SU-DHL-6 (cell line): ENCODE measurements at regions not wholly inside any gene's neighbourhood (a gene's known extent, or its start where the extent isn't known, plus 50 kb on each side); places are given as distances from the start of the nearest gene placed in this dataset.

Experiments
- EZH2phosphoT487 ChIP-seq: fragments of 200-600 bp; sonication (generic), shearing (Covaris generic); conservative IDR thresholded peaks from 2 replicates; pipeline ENCODE4 v1.6.1; 2018; ENCODE audit warnings: mild to moderate bottlenecking, antibody characterized with exemption, low read length, moderate library complexity, mixed read lengths
- TF ChIP-seq, protein P1 (sequence below): fragments of 200-600 bp; sonication (generic); IDR thresholded peaks from one replicate; pipeline ENCODE4 v1.5.1; 2017; ENCODE audit warnings: antibody characterized with exemption, mild to moderate bottlenecking, low read length, moderate library complexity; ENCODE audit not compliant: insufficient read depth, poor library complexity, severe bottlenecking

DNA sequence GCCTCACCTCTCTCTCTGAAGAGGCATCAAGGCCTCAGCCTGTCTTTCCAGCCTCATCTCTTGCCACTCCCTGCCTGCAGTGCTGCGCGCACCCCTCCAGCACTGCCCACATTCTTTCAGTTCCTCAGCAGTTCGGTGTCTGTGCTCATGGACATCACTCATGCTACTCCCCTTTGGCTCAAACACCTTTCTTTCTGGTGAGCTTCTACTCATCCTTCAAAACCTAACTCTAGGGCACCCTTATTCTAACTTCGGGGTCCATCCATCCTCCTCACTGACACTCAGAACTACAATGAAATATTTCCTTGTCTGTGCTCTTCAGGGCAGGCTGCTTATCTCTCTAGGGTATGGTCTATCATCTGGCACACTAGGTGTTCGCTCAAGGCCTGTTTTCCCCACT lies 169.9 kb upstream of the BMPER start:
- TF ChIP-seq, protein P1, sequence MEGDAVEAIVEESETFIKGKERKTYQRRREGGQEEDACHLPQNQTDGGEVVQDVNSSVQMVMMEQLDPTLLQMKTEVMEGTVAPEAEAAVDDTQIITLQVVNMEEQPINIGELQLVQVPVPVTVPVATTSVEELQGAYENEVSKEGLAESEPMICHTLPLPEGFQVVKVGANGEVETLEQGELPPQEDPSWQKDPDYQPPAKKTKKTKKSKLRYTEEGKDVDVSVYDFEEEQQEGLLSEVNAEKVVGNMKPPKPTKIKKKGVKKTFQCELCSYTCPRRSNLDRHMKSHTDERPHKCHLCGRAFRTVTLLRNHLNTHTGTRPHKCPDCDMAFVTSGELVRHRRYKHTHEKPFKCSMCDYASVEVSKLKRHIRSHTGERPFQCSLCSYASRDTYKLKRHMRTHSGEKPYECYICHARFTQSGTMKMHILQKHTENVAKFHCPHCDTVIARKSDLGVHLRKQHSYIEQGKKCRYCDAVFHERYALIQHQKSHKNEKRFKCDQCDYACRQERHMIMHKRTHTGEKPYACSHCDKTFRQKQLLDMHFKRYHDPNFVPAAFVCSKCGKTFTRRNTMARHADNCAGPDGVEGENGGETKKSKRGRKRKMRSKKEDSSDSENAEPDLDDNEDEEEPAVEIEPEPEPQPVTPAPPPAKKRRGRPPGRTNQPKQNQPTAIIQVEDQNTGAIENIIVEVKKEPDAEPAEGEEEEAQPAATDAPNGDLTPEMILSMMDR = no peak
- no peak for TF ChIP-seq EZH2phosphoT487
